ENCODE measurements at regions not wholly inside any gene's neighbourhood (a gene's known extent, or its start where the extent isn't known, plus 50 kb on each side); places are given as distances from the start of the nearest gene placed in this dataset.

DNA sequence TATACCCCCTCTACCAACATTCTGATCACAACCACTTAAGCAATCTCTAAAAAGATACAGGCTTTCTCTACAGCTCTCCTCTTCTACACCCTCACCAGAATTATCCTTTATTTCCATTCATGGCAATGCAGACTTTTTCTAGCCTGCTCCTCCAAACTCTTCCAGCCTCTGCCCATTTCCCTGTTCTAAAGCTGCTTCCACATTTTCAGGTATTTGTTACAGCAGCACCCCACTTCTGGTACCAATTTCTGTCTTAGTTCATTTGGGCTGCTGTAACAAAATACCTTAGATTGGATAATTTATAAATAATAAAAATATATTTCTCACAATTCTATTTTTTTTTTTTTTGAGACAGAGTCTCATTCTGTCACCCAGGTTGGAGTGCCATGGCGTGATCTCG is 53.0 kb upstream of the DNAH5 start:
- 100% methylated on average over 2 of the region's 2 CpGs for WGBS, 2 donors (ENCODE audit: low coverage in 1 of 2)
- ATAC-seq: no peak
- Histone ChIP-seq H3K27me3 (no peaks in the 10 kb centered on the region), H3K9me3 (peaks cover 0 to 8% (median 0%) of the 10 kb centered on the region in 3 donors), H3K4me1 (no peaks in the 10 kb centered on the region), H3K36me3 (no peaks in the 10 kb centered on the region), H3K4me3 (no peak overlapping the region), H3K27ac (no peak overlapping the region)
- TF ChIP-seq POLR2AphosphoS5 (IDR thresholded peaks at IDR 0.05): no peak
- TF ChIP-seq EP300 (IDR thresholded peaks at IDR 0.05): no peak
- no peak for TF ChIP-seq CTCF (IDR thresholded peaks at IDR 0.05)
- no peak for TF ChIP-seq POLR2A (IDR thresholded peaks at IDR 0.05)

DNA sequence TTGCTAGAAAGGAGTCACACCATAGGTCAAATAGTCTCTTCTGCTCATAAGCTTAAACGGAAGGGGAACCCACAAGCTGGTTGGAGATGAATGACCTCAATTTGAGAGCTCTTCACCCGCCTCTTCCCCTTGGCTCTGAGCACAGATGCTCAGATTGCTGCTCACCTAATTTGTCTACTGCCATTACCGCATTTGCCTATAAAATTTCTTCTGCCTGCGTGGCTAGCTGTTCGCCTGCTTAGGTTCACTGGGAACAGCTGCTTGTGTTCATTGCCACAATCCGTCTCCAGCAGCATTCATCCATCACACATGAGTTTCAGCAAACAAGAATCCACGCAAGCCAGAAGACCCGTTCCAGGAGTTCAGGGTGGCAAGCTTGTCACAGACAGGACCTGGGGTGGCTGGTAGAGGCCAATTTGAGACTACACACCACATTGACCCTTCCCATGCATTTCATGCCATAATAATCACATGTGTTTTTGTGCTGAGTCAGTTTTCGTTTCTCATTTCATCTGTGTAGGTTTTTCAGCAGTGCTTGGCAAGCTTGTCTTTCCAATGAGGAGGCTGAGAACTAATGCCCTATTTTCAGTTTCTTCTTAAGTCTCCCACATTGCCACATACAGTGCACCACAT is 50.2 kb upstream of the DNAH5 start:
- no peak for ATAC-seq
- H3K36me3 ChIP-seq: no peaks in the 10 kb centered on the region
- no peak overlapping the region for H3K4me3 ChIP-seq
- 33 to 58% methylated on average over 9 of the region's 9 CpGs for WGBS, 2 donors (ENCODE audit: low coverage in 1 of 2)
- peaks cover 0 to 8% (median 0%) of the 10 kb centered on the region in 3 donors for H3K9me3 ChIP-seq
- H3K4me1 ChIP-seq: no peaks in the 10 kb centered on the region
- no peak overlapping the region for H3K27ac ChIP-seq
- TF ChIP-seq POLR2A (IDR thresholded peaks at IDR 0.05): no peak
- H3K27me3 ChIP-seq: no peaks in the 10 kb centered on the region
